GM19467 (cell line): ENCODE measurements at regions not wholly inside any gene's neighbourhood (a gene's known extent, or its start where the extent isn't known, plus 50 kb on each side); places are given as distances from the start of the nearest gene placed in this dataset.

ENCODE experiments used
- ATAC-seq: cut with Tn5 transposase; IDR thresholded peaks from one replicate; pipeline ENCODE4 v1.9.1; 2021; ENCODE audit warnings: mild to moderate bottlenecking, moderate library complexity; ENCODE audit not compliant: unreplicated experiment

GRCh38 chr12:24482882-24483604 is 465.9 kb downstream of the BCAT1 start:
- ATAC-seq, result no peak

GRCh38 chr12:24482044-24482443 is 466.9 kb downstream of the BCAT1 start:
- no peak for ATAC-seq

GRCh38 chr12:24480766-24481449 is 468.0 kb downstream of the BCAT1 start:
- ATAC-seq, result no peak

- ATAC-seq, result no peak
Observed at GRCh38 chr12:24479131-24479530, 469.8 kb downstream of the BCAT1 start.

- no peak for ATAC-seq
Observed at GRCh38 chr12:24478254-24478653, 470.6 kb downstream of the BCAT1 start.

DNA sequence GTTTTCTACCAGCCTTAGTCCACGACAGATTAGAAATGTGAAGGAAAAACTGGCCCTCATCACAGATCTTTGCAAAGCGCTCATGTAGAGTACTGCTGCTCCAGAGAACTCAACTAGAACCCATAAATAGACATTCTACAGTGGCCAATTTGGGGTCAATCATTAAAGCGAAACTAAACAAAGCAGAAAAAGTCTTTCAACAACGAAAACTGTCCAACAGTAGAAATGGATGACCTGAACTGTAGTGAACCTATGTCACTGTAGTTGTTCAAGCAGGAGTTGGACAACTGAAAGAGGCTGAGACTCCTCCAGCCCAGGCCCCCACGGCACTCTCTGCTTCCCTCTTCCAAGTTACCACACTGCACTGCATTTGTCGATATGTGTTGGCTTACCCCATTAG is 472.6 kb downstream of the BCAT1 start:
- ATAC-seq, result no peak

DNA sequence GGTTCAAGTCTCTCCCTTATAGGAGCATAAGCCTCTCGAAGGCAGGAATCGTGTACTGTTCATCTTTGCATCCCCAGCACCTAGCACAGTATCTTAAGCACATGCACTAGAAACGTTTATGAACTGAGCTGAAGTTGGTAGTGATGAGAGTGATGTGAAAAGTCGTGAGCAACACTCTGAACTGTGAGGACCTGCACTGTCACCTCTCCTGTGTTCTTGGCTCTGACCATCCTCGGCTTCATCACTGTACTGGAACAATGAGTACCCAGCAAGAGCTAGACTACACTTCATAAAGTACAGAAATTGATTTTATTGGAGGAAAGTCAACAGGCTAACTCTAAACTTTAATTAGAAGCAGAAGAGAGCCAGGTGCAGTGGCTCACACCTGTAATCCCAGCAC is 473.6 kb downstream of the BCAT1 start:
- ATAC-seq, result no peak

DNA sequence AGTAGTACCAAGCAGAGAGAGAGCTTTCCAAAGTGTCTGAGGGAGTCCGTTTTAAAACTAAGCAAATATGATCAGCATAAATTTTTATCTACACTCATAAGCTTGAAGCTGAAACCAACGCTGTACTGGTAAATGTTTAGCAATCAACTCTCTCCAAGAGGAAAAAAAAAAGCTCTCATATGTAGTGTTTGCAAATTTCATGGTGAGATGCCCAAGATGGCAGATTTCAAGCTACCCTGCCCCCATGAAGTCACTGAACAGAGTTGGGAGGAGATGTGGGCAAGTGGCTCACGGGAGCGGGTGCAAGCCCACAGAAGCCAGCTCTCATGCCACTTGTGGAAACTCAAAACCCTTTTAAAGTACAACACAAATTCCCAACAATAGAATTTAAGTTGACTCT is 475.8 kb downstream of the BCAT1 start:
- ATAC-seq, result no peak

DNA sequence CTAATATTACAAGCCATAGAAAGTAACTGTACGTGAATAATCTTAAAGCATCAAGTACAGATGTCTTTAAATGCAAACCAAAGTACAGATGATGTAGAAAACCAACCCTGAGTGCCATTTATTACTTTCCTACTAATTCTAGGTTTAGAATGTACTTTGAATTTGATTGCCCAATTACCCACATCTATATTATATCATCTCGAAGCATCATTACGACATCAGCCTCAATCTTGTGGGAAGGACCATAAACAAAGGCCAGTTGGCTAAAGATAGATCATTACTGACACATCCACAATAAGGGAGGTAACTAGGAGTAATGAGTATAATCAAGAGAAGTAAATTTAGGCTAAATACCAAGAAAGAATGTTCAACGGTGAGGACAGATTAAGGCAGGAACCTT is 478.9 kb downstream of the BCAT1 start:
- no peak for ATAC-seq

- no peak for ATAC-seq
Observed at GRCh38 chr12:24469089-24469488, 479.8 kb downstream of the BCAT1 start.

GRCh38 chr12:24467226-24467625 is 481.7 kb downstream of the BCAT1 start:
- no peak for ATAC-seq

DNA sequence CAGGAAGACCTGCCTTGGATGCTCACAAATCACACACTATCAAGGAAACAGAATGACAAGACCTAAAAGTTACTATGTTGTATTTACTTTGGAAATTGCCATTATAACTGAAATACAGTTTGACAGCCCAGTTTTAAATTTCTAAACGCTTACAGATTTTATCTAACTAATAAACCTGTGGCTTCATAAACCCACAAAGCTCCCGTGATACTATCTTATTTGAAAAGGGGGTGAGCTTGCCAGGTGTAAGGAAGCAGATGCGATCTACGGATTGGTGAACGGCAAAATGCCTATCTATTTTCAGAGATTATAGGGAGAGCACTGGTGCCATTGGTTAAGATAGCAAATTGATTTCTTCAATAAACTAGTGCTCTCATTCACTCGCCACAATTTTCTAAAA is 485.5 kb downstream of the BCAT1 start:
- no peak for ATAC-seq

DNA sequence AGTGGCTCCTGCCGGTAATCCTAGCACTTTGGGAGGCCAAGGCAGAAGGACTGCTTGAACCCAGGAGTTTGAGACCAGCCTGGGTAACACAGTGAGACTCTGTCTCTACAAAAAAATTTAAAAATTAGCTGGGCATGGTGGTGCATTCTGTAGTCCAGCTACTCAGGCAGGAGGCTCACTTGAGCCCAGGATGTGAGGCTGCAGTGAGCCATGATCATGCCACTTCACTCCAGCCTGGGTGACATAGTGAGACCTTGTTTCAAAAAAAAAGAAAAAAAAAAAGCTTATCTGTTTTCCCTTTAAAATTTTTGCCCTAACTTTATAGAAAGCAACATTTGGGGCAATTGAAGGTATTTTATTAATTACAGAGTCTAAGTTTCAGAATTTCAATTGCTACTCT is 486.0 kb downstream of the BCAT1 start:
- ATAC-seq, result no peak

GRCh38 chr12:24460506-24460905 is 488.4 kb downstream of the BCAT1 start:
- ATAC-seq, result no peak

- no peak for ATAC-seq
Observed at GRCh38 chr12:24460099-24460498, 488.8 kb downstream of the BCAT1 start.

GRCh38 chr12:24455811-24456210 is 493.1 kb downstream of the BCAT1 start:
- ATAC-seq, result no peak

GRCh38 chr12:24447678-24448077 is 498.2 kb upstream of the SOX5 start:
- ATAC-seq, result no peak

GRCh38 chr12:24446287-24446686 is 496.8 kb upstream of the SOX5 start:
- ATAC-seq, result no peak

DNA sequence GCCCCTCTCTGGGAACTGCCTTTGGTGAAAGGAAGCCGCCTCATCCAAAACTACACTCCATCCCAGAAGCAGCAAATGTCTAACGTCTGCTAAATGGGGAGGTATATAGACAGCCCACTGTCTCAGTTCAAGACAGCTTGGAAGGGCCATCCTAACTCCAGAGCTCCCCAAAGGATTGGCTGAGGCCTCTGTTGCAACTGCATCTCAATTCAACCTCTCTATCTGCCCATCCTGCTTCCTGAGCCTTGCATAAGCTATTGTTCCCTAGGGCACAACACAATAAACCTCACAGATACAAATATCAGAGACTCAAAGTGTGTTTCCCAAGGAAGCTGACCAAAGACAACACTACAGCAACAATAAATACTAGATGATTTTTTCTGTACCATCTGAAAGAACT is 495.2 kb upstream of the SOX5 start:
- ATAC-seq, result no peak

DNA sequence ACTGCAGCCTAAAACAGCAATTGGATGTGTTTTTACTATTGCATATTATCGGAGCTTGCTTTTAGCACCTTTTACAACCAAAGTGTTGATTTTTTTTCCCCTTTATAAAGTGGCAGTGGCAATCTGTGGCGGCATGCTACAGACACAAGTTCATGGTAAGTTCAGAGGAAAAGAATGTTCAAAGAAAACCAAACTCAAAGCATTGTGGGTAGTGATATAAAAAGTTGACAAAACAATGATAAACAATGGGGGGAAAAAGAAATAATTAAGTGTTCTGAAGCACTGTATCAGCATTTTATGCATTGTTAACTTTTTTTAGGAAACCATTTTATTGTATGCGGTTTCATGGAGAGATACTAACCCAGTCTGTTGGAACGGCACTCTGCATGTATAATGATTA is 492.0 kb upstream of the SOX5 start:
- ATAC-seq, result no peak

GRCh38 chr12:24436667-24437066 is 487.2 kb upstream of the SOX5 start:
- no peak for ATAC-seq

- ATAC-seq, result no peak
Observed at GRCh38 chr12:24431872-24432271, 482.4 kb upstream of the SOX5 start.

GRCh38 chr12:24427776-24428175 is 478.3 kb upstream of the SOX5 start:
- no peak for ATAC-seq
